Ovary (tissue), 7 donors: ENCODE measurements at regions not wholly inside any gene's neighbourhood (a gene's known extent, or its start where the extent isn't known, plus 50 kb on each side); places are given as distances from the start of the nearest gene placed in this dataset.

Source experiments
- DNase-seq, 5 donors: peaks; one replicate each; pipeline ENCODE4 v3.0.0-alpha.2; 2019 to 2020
- H3K27ac ChIP-seq, 2 donors: fragments of 200-600 bp; one replicate each; pipeline versions ENCODE4 v1.5.1 to v1.8.0; 2019 to 2022
- H3K27me3 ChIP-seq: fragments of 200-600 bp; one replicate; pipeline ENCODE4 v1.8.0; 2022
- H3K36me3 ChIP-seq: fragments of 200-600 bp; sonication (generic); one replicate; pipeline ENCODE4 v1.5.1; 2019
- H3K4me1 ChIP-seq: one replicate; pipeline ENCODE4 v1.8.1; 2013; ENCODE audit warnings: mild to moderate bottlenecking, moderate library complexity; ENCODE audit not compliant: insufficient read depth
- H3K4me3 ChIP-seq: fragments of 200-600 bp; sonication (generic); one replicate; pipeline ENCODE4 v1.5.1; 2017
- H3K9me3 ChIP-seq, 2 donors: fragments of 200-600 bp in 1 of 2; sonication (generic) in 1 of 2; one replicate each; pipeline versions ENCODE4 v1.5.1 to v1.8.1; 2013 to 2019; ENCODE audit warnings: mild to moderate bottlenecking in 1 of 2, moderate library complexity in 1 of 2
- EP300 ChIP-seq: sonication (generic); formaldehyde crosslinking; IDR thresholded peaks from one replicate; pipeline ENCODE4 v1.6.1; 2017; ENCODE audit warnings: antibody characterized with exemption
- POLR2A ChIP-seq: fragments of 450-650 bp; IDR thresholded peaks from one replicate; pipeline ENCODE4 v1.6.1; 2017; ENCODE audit warnings: antibody characterized with exemption, mild to moderate bottlenecking, moderate library complexity
- WGBS, 3 donors: extraction: QIAGEN DNeasy Blood & Tissue Kit in 1 of 3; methylation state at CpG; one replicate each; pipeline versions ENCODE4 v1.1.5 to v1.1.7; 2013 to 2017; 5-methylcytosine and 5-hydroxymethylcytosine counted together
- intact Hi-C, 4 donors: fragments of 100-400 bp; cut with DNase I; formaldehyde crosslinking; loops; one replicate each; pipeline versions ENCODE4 v1.11.0 to v1.15.1; 2022 to 2023
- TF ChIP-seq, protein P1 (sequence below), 3 donors: fragments of 450-650 bp in 2 of 3; fragments of 200-600 bp in 1 of 3; IDR thresholded peaks; one replicate each; pipeline versions ENCODE4 v1.5.1 to v1.8.0; 2016 to 2022; ENCODE audit warnings: antibody characterized with exemption in 3 of 3, mild to moderate bottlenecking in 1 of 3
- donor health status: DM: no; HTN: no; CAD: no; lungs with moderate emphysema.
- donor health status: DM: no; HTN: no; CAD: no.
- donor health status: Bipolar disorder and iron deficiency.
- donor health status: DM: no; HTN: no; CAD: no.
- donor health status: DM: yes; HTN: yes; CAD: no.

DNA sequence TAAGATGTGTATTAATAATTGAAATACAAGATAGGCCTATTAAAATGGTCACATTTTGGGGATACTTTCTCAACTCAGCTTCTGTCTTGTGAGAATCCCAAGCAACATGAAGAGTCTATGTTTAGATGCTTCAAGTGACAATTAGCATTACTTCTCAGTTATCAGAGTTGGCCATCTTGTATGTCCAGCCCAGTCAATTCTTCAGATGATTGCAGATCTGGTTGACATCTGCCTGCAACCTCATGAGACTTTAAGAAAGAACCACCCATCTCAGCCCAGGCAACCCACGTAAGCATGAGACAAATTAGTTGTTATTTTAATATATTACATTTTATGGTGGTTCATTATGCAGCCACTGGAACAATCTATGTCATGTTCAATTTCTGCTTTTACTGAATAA is 256.5 kb downstream of the TENT5A start:
- Histone ChIP-seq H3K4me3 (no peak overlapping the region), H3K36me3 (no peaks in the 10 kb centered on the region), H3K27ac (no peak overlapping the region), H3K4me1 (no peaks in the 10 kb centered on the region), H3K27me3 (no peaks in the 10 kb centered on the region), H3K9me3 (no peaks in the 10 kb centered on the region)
- 85 to 94% (median 89%) methylated on average over 1 of the region's 1 CpG for WGBS, 3 donors
- TF ChIP-seq POLR2A (no peak), EP300 (no peak)
- TF ChIP-seq, protein P1, sequence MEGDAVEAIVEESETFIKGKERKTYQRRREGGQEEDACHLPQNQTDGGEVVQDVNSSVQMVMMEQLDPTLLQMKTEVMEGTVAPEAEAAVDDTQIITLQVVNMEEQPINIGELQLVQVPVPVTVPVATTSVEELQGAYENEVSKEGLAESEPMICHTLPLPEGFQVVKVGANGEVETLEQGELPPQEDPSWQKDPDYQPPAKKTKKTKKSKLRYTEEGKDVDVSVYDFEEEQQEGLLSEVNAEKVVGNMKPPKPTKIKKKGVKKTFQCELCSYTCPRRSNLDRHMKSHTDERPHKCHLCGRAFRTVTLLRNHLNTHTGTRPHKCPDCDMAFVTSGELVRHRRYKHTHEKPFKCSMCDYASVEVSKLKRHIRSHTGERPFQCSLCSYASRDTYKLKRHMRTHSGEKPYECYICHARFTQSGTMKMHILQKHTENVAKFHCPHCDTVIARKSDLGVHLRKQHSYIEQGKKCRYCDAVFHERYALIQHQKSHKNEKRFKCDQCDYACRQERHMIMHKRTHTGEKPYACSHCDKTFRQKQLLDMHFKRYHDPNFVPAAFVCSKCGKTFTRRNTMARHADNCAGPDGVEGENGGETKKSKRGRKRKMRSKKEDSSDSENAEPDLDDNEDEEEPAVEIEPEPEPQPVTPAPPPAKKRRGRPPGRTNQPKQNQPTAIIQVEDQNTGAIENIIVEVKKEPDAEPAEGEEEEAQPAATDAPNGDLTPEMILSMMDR (IDR thresholded peaks at IDR 0.05): no peak
- intact Hi-C loops: no loop called here
- no peak for DNase-seq

DNA sequence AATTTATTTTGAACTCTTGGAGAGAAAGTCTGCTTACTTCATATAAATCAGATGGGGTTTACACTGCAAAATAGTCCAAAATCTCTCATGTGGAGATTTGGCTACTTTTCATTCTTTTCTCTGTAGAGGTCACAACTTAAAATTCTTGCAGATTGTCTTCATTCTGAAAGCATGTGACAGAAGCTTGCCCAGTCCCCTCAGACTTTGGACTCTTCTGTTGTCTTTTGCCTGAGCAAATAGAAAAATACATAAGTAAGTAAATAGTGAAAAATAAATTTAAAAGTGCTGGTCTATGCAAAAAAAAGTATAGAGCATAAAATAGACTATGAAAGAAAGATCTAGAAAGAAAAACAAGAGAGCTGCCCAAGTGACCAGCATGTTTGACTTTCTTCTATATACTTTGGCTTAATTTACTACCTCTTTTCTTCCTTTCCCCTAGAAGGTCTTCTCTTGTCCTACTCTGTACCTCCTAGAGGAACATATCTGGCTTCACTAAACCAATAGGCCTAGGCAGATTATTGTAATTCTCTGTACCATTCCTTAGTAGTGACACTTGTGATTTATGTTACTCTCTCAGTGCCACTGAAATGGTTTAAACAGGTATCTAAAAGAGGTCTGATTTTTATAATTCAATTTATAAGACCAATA is 260.9 kb downstream of the TENT5A start:
- TF ChIP-seq EP300 (no peak), POLR2A (no peak)
- TF ChIP-seq, protein P1 (IDR thresholded peaks at IDR 0.05): no peak

GRCh38 chr6:81487489-81487888 is 265.0 kb downstream of the TENT5A start:
- Histone ChIP-seq H3K36me3 (no peaks in the 10 kb centered on the region), H3K4me3 (no peak overlapping the region), H3K4me1 (no peaks in the 10 kb centered on the region), H3K27ac (no peak overlapping the region), H3K27me3 (no peaks in the 10 kb centered on the region), H3K9me3 (no peaks in the 10 kb centered on the region)
- peak; percentile 35 to 64 (median 40) for DNase-seq
- intact Hi-C loops: no loop called here
- TF ChIP-seq EP300 (no peak), POLR2A (no peak)
- TF ChIP-seq, protein P1 (IDR thresholded peaks at IDR 0.05): no peak
- WGBS, 3 donors: 3 to 16% (median 5%) methylated on average over 1 of the region's 1 CpG

More for the DNA sequence above, 260.9 kb downstream of the TENT5A start:
- no peak for DNase-seq
- intact Hi-C loops: no loop called here
- Histone ChIP-seq H3K36me3 (no peaks in the 10 kb centered on the region), H3K4me3 (no peak overlapping the region), H3K27ac (no peak overlapping the region), H3K9me3 (no peaks in the 10 kb centered on the region), H3K4me1 (no peaks in the 10 kb centered on the region), H3K27me3 (no peaks in the 10 kb centered on the region)

- no peak for DNase-seq
- H3K9me3 ChIP-seq: no peaks in the 10 kb centered on the region
- TF ChIP-seq EP300: no peak
- no peak for TF ChIP-seq POLR2A
- TF ChIP-seq, protein P1 (IDR thresholded peaks at IDR 0.05): no peak
- no peaks in the 10 kb centered on the region for H3K4me1 ChIP-seq
- no peak overlapping the region for H3K27ac ChIP-seq
- H3K4me3 ChIP-seq: no peak overlapping the region
- 80 to 90% (median 82%) methylated on average over 1 of the region's 1 CpG for WGBS, 3 donors
- no peaks in the 10 kb centered on the region for H3K27me3 ChIP-seq
- intact Hi-C loops: no loop called here
- H3K36me3 ChIP-seq: no peaks in the 10 kb centered on the region
Measured at GRCh38 chr6:81486234-81486633, 266.2 kb downstream of the TENT5A start.
